Lower leg skin (tissue), 3 donors: ENCODE measurements at regions not wholly inside any gene's neighbourhood (a gene's known extent, or its start where the extent isn't known, plus 50 kb on each side); places are given as distances from the start of the nearest gene placed in this dataset.

Experiments
- CTCF ChIP-seq, 3 donors: fragments of 450-650 bp; IDR thresholded peaks; one replicate each; pipeline ENCODE4 v1.5.1; 2016; ENCODE audit warnings: antibody characterized with exemption in 3 of 3, mild to moderate bottlenecking in 3 of 3, moderate library complexity in 2 of 3
- POLR2A ChIP-seq, 2 donors: fragments of 450-650 bp; IDR thresholded peaks; one replicate each; pipeline ENCODE4 v1.6.1; 2016 to 2017; ENCODE audit warnings: antibody characterized with exemption in 2 of 2, mild to moderate bottlenecking in 1 of 2, moderate library complexity in 1 of 2

- TF ChIP-seq CTCF (IDR thresholded peaks at IDR 0.05), result no peak
- no peak for TF ChIP-seq POLR2A (IDR thresholded peaks at IDR 0.05)
Observed at GRCh38 chr3:40764747-40765146, 240.0 kb downstream of the ZNF621 start.
